Kidney epithelial cell (primary cell): ENCODE measurements at regions not wholly inside any gene's neighbourhood (a gene's known extent, or its start where the extent isn't known, plus 50 kb on each side); places are given as distances from the start of the nearest gene placed in this dataset.

ENCODE experiments used
- DNase-seq: peaks from one replicate; pipeline ENCODE4 v3.0.0-alpha.2; 2010; ENCODE audit warnings: low read depth
- H3K27me3 ChIP-seq: 2 replicates; pipeline ENCODE4 v1.6.0; 2011; ENCODE audit warnings: low read length; ENCODE audit not compliant: control insufficient read depth, insufficient read depth
- H3K36me3 ChIP-seq: 2 replicates; pipeline ENCODE4 v1.5.1; 2011; ENCODE audit warnings: low read length; ENCODE audit not compliant: control insufficient read depth, insufficient read depth
- H3K4me3 ChIP-seq: 2 replicates; pipeline ENCODE4 v1.5.1; 2011; ENCODE audit warnings: low read depth, mild to moderate bottlenecking, control low read depth, low read length
- CTCF ChIP-seq: IDR thresholded peaks from 2 replicates; pipeline ENCODE4 v1.5.1; 2011; ENCODE audit warnings: mild to moderate bottlenecking, moderate library complexity, low read length, control low read depth, inconsistent platforms; ENCODE audit not compliant: insufficient read depth, poor library complexity, severe bottlenecking

GRCh38 chr6:19270616-19271015 lies 566.6 kb upstream of the ID4 start:
- H3K27me3 ChIP-seq: no peaks in the 10 kb centered on the region
- H3K36me3 ChIP-seq: no peaks in the 10 kb centered on the region
- TF ChIP-seq CTCF: no peak
- DNase-seq: no peak
- H3K4me3 ChIP-seq: no peak overlapping the region

GRCh38 chr6:19279273-19279684 lies 557.9 kb upstream of the ID4 start:
- Histone ChIP-seq H3K27me3 (no peaks in the 10 kb centered on the region), H3K36me3 (no peaks in the 10 kb centered on the region), H3K4me3 (no peak overlapping the region)
- no peak for DNase-seq
- TF ChIP-seq CTCF: no peak

GRCh38 chr6:19287928-19288327 lies 549.2 kb upstream of the ID4 start:
- TF ChIP-seq CTCF: no peak
- H3K4me3 ChIP-seq: no peak overlapping the region
- no peaks in the 10 kb centered on the region for H3K27me3 ChIP-seq
- H3K36me3 ChIP-seq: no peaks in the 10 kb centered on the region
- DNase-seq: no peak

- TF ChIP-seq CTCF: no peak
- Histone ChIP-seq H3K36me3 (no peaks in the 10 kb centered on the region), H3K27me3 (no peaks in the 10 kb centered on the region), H3K4me3 (no peak overlapping the region)
- DNase-seq: no peak
Observed at GRCh38 chr6:19289457-19289856, 547.7 kb upstream of the ID4 start.

GRCh38 chr6:19297880-19298279 lies 539.3 kb upstream of the ID4 start:
- no peaks in the 10 kb centered on the region for H3K36me3 ChIP-seq
- no peaks in the 10 kb centered on the region for H3K27me3 ChIP-seq
- no peak for DNase-seq
- TF ChIP-seq CTCF: no peak
- no peak overlapping the region for H3K4me3 ChIP-seq

GRCh38 chr6:19298421-19298820 lies 538.7 kb upstream of the ID4 start:
- Histone ChIP-seq H3K27me3 (no peaks in the 10 kb centered on the region), H3K4me3 (no peak overlapping the region), H3K36me3 (no peaks in the 10 kb centered on the region)
- no peak for DNase-seq
- no peak for TF ChIP-seq CTCF
